Endometrial microvascular endothelial cells (primary cell): ENCODE measurements at regions not wholly inside any gene's neighbourhood (a gene's known extent, or its start where the extent isn't known, plus 50 kb on each side); places are given as distances from the start of the nearest gene placed in this dataset.
"Not testable (repeated sequence)": the region's sequence is repeated elsewhere in the genome, so short reads cannot be mapped to it uniquely, and the experiment has no call there.

ENCODE experiments used
- in situ Hi-C: cut with HindIII; loops from 2 replicates; pipeline ENCODE4 v1.10.0; 2017; ENCODE audit warnings: low sequenced_read_pairs, low pct_unique_long_range_greater_than_20kb; ENCODE audit errors: inconsistent ontology term

DNA sequence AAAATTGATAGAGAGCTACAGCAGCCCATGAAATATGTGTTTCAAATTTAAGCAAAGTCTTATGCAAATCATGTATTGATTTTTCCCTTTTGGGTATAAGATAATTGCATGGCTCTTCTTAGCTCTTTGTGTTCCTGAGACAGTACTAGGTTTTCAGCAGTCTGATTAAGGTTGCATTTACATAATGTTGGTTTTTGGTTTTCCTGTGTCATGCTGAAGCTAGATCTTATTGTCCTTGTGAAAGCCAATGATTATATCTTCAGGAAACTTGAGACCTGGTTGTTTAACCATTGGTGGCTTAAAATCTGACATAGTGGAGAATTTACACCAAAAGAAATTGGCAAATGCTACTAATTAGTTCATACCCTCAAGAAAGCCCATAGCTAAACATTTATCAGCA, 392.6 kb downstream of the ZPLD1 start:
- in situ Hi-C loops = no loop called here

DNA sequence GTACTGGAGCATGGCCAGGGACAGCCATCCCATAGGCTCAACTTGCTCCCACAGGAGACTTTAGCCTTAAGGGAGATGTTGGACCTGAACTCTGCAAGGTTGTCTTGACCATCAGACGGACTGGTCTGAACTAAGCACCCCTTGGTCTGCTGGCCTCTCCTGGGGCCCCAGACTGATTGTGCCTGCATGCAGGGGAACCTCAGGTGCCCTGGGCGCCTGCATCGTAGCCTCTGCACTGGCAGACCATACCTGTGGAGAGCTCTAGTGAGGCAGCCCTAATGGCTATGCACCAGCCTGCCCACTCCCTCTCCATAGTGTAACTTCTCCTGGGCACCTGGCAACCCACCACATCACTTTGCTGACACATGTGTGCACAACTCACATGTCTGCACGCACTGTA, 395.6 kb downstream of the ZPLD1 start:
- in situ Hi-C loops = no loop called here

DNA sequence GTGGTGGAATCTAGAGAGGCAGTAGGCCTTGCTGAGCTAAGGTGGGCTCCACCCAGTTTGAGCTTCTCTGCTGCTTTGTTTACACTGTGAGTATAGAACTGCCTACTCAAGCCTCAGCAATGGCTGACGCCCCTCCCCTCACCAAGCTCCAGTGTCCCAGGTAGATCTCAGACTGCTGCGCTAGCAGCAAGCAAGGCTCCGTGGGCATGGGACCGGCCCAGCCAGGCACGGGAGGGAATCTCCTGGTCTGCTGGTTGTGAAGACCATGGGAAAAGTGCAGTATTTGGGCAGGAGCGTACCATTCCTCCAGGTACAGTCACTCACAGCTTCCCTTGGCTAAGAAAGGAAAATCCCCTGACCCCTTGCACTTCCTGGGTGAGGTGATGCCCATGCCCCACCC, 407.1 kb downstream of the ZPLD1 start:
- in situ Hi-C loops = no loop called here

DNA sequence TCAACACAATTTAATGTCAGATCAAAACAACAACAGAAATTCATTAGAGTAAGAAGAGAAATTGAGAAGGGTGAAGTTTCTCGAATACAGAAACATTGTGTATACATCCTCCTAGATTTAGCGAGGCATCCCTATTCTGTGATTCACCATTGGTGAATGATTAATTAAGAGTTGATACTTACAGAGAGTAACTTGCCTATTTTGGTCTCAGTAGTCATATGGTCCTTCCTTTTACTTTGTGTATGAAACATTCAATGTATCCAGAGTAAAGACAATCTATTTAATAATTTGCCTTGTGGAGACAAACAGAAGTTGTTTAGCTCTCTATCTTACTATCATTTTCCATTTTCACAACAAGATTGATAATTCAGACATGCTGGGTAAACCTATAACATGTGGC, 432.0 kb downstream of the ZPLD1 start:
- in situ Hi-C loops = no loop called here

DNA sequence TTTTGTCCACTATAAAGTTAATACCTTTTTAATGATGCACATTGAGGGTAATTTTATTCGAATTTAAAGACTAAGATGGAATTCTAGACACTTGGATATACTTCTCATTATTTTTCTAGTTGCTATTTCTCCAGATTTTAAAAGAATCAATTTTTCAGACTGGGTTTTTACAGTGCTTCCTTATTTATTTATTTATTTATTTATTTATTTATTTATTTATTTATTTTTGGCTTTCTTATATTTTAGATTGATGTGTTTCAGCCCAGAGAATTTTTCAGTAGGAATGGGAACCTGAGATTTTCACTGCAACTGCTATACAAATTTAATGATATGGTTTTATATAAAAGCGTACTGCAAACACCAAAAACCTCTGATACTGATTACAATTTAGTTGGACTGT, 448.7 kb downstream of the ZPLD1 start:
- in situ Hi-C loops = no loop called here

DNA sequence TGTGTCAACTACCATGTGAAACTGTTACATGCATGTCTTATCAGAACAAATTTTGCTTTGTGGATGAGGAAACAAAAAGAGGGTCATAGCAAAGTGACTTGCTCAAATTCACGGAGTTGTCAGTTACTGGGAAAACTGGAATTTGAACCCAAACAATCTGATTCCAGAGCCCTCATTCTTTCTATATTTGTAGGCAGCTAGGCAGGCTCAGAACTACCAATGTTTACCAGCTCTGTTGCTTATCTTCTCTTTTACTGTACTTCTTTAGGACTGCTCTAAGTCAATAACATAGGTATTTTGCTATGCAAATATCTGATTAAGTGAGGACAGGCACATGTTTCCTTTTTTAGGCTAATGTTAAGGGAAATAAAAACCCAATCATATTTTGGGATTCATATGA, 450.5 kb downstream of the ZPLD1 start:
- in situ Hi-C loops = no loop called here

DNA sequence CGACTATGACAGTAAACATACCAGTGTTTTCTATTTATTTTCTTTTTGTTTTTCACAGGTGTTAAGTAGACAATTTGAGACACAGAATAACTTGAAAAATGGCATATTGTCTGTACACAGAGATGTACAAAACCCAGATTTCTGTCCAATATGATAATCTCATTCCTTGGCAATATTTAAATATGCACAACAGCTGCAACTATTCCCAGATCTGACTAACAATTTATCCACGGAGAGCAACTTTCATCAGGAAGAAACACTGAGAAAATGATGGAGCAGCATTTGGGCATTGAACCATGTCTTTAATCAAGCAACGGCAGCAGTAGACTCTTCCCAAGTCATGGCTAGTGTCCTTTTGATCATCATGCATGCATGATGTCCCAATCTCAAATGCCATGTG, 452.6 kb downstream of the ZPLD1 start:
- in situ Hi-C loops = no loop called here

DNA sequence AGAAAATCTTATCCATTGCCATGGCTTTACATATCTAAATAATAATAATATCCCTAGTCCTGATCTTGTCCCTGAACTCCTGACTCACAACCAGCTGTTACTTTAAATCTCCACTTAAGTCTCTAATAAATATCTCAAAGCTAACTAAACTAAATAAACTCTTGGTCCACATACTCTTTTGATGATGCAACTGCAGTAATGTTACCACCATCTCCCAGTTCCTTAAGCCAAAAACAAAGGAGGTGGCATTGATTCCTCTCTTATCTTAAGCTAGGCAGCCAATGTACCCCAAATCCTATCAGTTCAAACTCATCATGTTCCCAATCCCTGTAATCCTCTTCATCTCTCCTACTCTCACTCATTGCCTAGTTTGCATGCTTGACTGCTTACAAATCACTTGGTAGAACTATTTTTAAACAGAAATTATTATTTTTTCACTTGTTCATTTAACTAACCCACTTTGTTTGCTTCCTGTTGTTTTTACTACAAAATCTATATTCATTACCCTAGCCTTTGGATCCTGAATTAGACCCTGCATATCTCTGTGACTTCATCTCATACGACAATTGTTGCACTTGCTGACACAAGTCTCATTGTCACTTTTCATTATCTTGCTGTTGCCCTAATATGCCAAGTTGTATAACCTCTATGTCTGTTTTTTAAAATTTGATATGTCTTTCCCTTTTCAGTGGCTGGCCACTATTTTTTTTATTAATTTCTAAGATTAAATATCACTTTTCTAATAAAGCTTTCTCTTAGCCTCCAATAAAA, 462.2 kb downstream of the ZPLD1 start:
- in situ Hi-C loops = no loop called here

DNA sequence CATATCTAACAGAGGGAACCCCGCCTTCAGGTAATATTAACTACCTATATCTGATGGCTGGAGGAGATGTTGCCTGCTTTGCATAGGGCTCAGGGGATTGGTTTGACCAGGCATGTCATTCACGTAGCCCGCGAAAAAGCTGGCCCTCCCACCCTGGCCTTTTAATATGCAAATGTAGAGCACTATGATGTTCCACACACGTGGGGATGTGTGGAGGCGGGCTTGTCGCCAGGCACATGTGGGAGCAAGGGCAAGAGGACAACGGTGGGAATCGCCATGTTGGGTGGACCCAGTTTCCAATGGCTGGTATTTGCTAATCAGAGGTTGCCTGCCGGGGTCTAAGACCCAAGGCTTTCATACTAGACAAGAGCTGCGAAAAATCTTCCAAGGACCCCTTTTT, 469.8 kb downstream of the ZPLD1 start:
- in situ Hi-C loops = no loop called here

DNA sequence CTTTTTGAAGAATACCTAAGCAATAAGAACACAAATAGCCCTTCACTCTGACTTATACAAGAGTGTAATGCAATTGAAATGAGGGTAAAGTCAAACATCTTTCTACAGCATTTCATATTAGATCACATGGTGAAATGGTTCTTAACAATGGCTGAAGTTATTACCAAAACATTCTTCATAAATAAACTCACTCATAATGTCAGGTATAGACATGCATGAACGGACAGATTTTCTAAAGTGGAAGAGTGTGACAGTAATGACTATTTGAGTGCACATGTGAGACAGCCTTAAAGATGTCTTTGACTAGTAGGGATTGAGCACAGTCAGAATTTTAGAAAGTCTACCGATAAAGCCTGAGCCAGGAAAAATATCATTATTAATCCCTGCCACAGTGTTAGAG, 471.0 kb downstream of the ZPLD1 start:
- in situ Hi-C loops = no loop called here

DNA sequence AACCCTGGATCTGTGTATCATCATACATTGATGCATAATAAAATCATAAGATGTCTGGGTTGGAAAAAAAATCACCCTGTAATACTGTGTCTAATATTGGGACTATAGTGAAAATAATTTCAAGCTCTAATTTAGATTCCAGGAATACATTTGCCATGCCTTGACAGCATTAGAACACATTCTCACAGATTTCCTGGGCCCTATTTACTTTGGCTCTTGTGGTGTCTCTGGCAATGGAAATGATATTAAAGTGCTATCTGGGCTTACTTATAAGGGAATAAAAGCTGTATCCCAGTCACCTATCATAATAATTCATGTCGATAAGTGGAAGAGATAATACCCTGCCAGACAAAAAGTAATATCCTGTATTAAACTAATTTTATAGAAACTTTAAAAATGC, 472.0 kb downstream of the ZPLD1 start:
- in situ Hi-C loops = no loop called here

DNA sequence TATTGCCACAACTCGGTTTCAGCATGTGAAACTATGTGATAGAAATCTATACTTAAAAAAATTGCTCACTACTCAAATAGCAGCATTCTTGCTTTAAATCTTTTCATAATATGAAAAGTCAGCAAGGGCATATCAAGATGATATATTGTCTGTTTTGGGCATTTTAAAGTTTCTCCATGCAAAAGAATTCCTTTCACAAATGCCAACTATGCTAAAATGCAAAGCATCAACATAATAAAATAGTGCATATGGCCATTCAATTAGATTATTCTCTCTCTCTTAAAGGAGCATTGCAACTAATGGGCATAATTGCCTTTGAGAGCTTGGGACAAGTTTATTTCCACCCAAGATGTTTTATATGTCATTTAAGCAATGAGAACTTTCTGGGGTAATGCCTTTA, 475.1 kb downstream of the ZPLD1 start:
- in situ Hi-C loops = no loop called here

DNA sequence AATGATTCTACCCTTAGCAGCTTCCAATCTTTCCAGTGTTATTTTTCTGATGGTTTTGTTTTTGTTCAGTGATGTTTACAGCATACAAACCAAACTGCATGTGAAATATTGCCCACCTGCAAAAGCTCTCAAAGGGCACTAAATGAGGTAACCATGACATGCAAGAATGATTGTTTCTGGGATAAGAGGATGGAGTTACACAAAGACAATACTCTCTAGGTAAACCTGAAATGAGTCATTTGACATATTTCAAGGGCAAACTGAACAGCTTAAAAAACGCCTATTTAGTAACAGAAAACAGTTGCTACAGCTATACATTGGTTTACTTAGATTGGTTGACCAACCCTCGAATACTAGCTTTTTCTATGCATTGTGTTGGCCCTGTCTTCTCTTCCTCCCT, 481.7 kb downstream of the ZPLD1 start:
- in situ Hi-C loops = no loop called here

DNA sequence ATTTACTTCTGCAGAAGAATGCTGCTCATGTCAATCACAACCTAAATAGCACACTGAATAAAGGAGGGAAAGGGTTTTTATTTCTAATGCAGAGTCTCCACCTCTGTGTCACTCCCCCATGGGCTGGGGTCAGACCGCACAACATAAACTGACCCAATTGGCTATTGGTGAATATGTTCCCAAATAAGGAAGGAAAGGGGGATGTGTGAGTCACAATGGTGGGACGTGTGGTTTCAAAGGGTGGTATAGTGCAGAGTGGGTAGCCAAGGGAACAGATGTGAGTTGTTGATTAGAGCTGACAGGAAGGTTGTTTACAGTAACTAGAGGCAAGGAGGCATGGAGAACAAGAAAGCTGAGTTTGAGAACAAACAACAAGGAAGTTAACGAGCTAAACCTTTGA, 491.8 kb downstream of the ZPLD1 start:
- in situ Hi-C loops = no loop called here

DNA sequence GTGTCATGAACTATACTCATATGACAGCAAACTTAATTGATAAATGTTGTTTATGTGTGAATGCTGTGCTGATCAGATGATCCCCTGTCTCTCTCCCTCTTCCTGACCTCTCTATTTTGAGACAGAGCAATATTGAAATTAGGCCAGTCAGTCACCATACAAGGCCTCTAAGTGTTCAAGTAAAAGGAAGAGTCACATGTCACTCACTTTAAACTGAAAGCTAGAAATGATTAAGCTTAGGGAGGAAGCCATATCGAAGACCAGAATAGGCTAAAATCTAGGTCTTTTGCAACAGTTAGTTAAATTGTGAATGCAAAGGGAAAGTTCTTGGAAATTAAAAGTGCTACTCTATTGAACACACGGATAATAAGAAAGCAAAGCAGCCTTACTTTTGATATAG, 498.6 kb downstream of the ZPLD1 start:
- in situ Hi-C loops = no loop called here

DNA sequence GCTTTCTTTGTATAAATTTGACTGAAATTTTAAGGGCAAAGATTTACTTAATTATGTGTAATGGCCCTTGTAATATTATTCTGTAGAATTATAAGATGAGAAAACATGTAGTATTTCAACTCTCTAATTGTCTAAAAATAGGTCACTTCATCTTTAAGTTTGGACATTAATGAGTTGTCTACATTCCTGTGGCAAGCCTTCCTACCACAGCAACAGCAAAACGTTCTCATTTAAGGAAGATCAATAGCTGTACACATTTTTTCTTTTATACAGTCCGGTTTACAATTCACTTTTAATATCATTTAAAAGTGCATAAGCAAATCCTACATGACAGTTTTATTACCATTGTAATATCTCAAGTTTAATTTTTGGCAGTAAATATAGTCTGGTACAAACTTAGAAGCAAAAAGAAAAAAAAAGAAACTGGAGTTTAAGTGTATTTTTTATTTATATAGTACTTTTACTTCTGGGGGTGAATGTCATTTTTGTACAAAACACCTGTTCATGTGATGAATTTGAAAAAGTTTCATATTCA, 501.8 kb downstream of the ZPLD1 start:
- in situ Hi-C loops = no loop called here

DNA sequence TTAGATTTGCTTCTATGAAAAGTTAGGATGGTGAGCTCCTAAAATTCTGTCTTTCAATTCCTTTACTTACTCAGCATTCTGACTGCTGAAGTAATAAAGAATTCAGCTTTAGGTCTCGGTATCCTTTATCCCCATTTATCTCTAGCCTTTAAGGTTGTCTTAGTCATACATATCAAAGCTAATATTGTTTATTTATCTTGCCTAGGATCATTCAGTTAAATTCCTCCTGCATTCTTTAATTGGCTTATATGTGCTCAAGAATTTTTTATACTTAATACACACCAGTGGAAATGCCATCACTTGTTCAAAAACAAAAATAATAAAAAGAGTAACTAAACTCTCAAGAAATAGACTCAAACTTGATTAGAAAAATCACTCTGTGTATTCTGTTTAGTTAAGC, 507.0 kb downstream of the ZPLD1 start:
- in situ Hi-C loops = no loop called here

DNA sequence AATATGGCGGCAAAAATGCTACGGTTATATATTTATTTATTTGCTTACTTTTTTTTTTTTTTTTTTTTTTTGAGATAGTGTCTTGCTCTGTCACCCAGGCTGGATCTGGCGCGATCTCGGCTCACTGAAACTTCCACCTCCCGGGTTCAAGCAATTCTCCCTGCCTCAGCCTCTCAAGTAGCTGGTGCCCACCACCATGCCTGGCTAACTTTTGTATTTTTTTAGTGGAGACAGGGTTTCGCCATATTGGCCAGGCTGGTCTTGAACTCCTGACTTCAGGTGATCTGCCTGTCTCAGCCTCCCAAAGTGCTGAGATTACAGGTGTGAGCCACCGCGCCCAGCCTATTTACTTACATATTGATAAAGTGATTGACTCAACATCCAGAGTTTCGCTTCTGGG, 511.6 kb downstream of the ZPLD1 start:
- in situ Hi-C loops = not testable (repeated sequence)

DNA sequence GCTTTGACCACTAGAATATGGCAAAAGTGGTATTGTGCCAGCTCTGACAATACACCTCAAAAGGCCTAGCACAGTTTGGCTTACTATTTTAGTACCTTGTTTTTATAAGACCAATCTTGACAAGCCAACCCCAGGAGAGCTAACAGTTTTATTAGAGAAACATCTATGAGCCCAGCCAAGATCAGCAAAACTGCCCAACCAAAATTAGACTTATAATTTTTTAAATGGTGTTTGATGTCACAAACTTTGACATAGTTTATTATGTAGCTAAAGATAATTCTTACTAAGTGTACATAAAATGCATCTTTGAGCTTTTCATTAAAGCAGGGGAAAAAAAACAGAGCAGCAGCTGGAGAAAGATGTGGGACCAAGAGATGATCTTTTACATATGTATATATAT, 537.5 kb downstream of the ZPLD1 start:
- in situ Hi-C loops = no loop called here

DNA sequence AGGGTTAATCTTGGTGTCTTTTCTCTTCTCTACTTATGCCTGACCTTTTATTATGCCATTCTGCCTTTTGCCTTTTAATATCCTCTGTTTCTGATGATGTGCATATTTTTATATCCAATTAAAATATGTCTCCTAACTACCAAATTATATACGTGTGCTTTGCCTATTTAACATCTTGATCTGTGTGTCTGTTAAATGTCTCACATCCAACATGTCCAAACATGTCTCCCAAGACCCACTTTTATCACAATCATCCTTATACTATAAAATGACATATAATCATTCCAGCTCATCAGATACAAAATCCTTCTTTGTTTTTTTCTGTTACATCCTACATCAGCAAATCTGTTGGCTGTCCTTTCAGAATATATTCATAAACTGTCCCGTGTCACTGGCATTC, 539.5 kb downstream of the ZPLD1 start:
- in situ Hi-C loops = no loop called here

DNA sequence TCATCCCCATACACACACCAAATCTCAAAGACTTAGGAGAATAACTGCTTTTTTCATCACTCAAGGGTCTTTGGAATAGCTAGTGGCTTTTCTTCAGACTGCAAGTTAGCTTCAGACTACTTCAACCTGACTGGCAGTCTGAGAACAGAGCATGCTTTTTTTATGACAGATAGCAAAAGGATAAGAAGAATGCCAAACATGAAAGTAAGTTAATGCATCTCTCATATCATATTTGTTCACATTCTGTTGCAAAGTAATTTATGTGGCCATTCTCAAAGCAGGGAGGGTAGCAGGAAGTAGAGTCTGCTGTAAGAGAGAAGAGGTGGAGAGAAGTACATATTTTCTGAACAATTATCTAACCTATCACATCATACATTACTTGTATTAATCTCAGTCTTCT, 544.4 kb downstream of the ZPLD1 start:
- in situ Hi-C loops = no loop called here
